Endodermal cell (in vitro differentiated cells): ENCODE measurements at regions not wholly inside any gene's neighbourhood (a gene's known extent, or its start where the extent isn't known, plus 50 kb on each side); places are given as distances from the start of the nearest gene placed in this dataset.
A peak's percentile ranks its signal among the peaks of the same experiment; 100 is the strongest.
"Not testable (repeated sequence)": the region's sequence is repeated elsewhere in the genome, so short reads cannot be mapped to it uniquely, and the experiment has no call there.

Source experiments
- DNase-seq: peaks from one replicate; pipeline ENCODE4 v3.0.0-alpha.2; 2017
- H3K27ac ChIP-seq: 2 replicates; pipeline ENCODE4 v1.5.1; 2013; ENCODE audit warnings: mild to moderate bottlenecking, low read depth, low read length, moderate library complexity
- H3K27me3 ChIP-seq: 2 replicates; pipeline ENCODE4 v1.6.1; 2013; ENCODE audit warnings: mild to moderate bottlenecking, low read length, moderate library complexity; ENCODE audit not compliant: insufficient read depth, control insufficient read depth, poor library complexity, severe bottlenecking
- H3K36me3 ChIP-seq: 2 replicates; pipeline ENCODE4 v1.7.0; 2013; ENCODE audit warnings: mild to moderate bottlenecking, low read length, moderate library complexity; ENCODE audit not compliant: control insufficient read depth, insufficient read depth
- H3K4me1 ChIP-seq: one replicate; pipeline ENCODE4 v1.7.0; 2013; ENCODE audit warnings: low read length; ENCODE audit not compliant: control insufficient read depth, insufficient read depth
- H3K4me3 ChIP-seq: 2 replicates; pipeline ENCODE4 v1.5.1; 2013; ENCODE audit warnings: mild to moderate bottlenecking, low read length, moderate library complexity
- H3K9ac ChIP-seq: 2 replicates; pipeline ENCODE4 v1.6.1; 2013; ENCODE audit warnings: mild to moderate bottlenecking, low read length, moderate library complexity; ENCODE audit not compliant: poor library complexity, severe bottlenecking; ENCODE audit errors: extremely low read depth
- H3K9me3 ChIP-seq: 2 replicates; pipeline ENCODE4 v1.6.1; 2013; ENCODE audit warnings: mild to moderate bottlenecking, low read length, moderate library complexity; ENCODE audit not compliant: control insufficient read depth
- H3K27ac Mint-ChIP-seq: 2 replicates; pipeline ENCODE4 v1.8.0; 2020; ENCODE audit warnings: mixed read lengths
- H3K27me3 Mint-ChIP-seq: 2 replicates; pipeline ENCODE4 v1.8.0; 2021; ENCODE audit warnings: mild to moderate bottlenecking, mixed read lengths; ENCODE audit not compliant: insufficient read depth
- H3K36me3 Mint-ChIP-seq: 2 replicates; pipeline ENCODE4 v1.8.0; 2020; ENCODE audit warnings: low read depth, mixed read lengths
- H3K4me1 Mint-ChIP-seq: 2 replicates; pipeline ENCODE4 v1.8.0; 2020; ENCODE audit warnings: mixed read lengths
- H3K4me3 Mint-ChIP-seq: 2 replicates; pipeline ENCODE4 v1.8.0; 2020; ENCODE audit warnings: mild to moderate bottlenecking, moderate library complexity, mixed read lengths
- H3K9me3 Mint-ChIP-seq: 2 replicates; pipeline ENCODE4 v1.8.0; 2020; ENCODE audit warnings: mild to moderate bottlenecking, mixed read lengths
- WGBS, 2 experiments: methylation state at CpG; one replicate each; pipeline versions ENCODE4 v1.1.5 to v1.1.7; 2013; ENCODE audit warnings: missing lambda C conversion rate in 2 of 2, mixed read lengths in 1 of 2; ENCODE audit not compliant: insufficient coverage in 1 of 2, insufficient read length in 1 of 2; 5-methylcytosine and 5-hydroxymethylcytosine counted together
- TF ChIP-seq, protein P1 (sequence below): fragments of 200-600 bp; sonication (generic); conservative IDR thresholded peaks from 2 replicates; pipeline ENCODE4 v1.5.0; 2021; ENCODE audit warnings: antibody characterized with exemption, mild to moderate bottlenecking

DNA sequence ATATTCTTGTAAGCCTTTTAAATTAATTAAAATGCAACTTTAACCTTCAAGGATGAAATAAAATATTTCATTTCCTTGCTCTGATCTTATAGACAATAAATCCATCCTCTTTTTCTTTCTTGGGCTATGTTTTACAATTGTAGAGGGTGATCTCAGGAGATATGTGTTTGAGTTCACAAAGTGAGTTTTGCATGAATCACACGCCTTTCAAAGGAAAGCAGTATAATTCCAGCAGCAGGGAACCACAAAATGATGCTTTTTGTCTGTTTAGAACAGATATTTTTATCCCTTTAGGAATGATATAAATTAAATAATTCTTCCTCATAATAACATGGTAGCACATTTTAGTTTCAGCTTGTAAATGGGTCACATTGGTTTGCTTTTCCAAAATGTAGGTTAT lies 191.2 kb downstream of the SEMA6D start:
- H3K9me3 ChIP-seq, result peaks cover 22% of the 10 kb centered on the region
- H3K27ac Mint-ChIP-seq, result no peak overlapping the region

DNA sequence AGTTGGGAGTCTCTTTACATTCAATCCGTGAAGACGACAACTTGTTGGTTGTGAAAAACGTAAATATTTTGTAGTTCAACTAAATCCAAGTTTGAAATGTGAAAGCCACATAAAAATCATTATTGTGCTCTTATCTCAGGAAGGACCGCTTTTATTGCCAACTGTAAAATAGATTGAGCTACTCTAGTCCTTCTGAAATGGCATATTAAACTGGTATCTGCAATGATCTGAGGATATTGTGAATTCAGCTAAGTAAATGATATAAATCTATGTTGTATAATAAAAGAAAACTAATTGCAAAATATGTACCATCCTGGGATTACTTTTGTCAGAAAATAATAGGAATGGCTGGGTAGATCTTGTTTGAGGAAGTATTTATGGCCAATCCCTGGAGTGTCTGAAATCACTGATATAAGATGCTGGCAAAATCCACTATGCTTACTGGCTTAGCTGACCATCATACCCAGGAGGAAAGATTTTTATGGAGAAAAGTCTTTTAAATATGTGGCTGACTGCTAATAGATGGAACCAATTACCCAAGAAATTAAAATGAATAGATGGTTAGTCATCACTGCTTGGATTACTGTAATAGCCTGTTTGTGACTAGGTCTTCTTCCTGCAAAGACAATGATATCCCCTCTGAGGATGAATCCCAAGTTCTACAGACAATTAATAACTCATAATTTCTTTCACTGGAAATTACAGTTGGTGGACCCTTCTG lies 191.8 kb downstream of the SEMA6D start:
- Mint-ChIP-seq H3K27me3 (no peaks in the 10 kb centered on the region), H3K27ac (no peak overlapping the region), H3K9me3 (peaks cover 15% of the 10 kb centered on the region), H3K4me3 (no peak overlapping the region), H3K36me3 (peaks cover 5% of the 10 kb centered on the region), H3K4me1 (no peaks in the 10 kb centered on the region)
- TF ChIP-seq, protein P1, sequence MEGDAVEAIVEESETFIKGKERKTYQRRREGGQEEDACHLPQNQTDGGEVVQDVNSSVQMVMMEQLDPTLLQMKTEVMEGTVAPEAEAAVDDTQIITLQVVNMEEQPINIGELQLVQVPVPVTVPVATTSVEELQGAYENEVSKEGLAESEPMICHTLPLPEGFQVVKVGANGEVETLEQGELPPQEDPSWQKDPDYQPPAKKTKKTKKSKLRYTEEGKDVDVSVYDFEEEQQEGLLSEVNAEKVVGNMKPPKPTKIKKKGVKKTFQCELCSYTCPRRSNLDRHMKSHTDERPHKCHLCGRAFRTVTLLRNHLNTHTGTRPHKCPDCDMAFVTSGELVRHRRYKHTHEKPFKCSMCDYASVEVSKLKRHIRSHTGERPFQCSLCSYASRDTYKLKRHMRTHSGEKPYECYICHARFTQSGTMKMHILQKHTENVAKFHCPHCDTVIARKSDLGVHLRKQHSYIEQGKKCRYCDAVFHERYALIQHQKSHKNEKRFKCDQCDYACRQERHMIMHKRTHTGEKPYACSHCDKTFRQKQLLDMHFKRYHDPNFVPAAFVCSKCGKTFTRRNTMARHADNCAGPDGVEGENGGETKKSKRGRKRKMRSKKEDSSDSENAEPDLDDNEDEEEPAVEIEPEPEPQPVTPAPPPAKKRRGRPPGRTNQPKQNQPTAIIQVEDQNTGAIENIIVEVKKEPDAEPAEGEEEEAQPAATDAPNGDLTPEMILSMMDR, result no peak
- H3K9ac ChIP-seq, result no peak overlapping the region
- WGBS, 2 experiments, result 93 to 100% methylated on average over 4 of the region's 4 CpGs
- no peaks in the 10 kb centered on the region for H3K36me3 ChIP-seq
- no peak overlapping the region for H3K27ac ChIP-seq
- DNase-seq, result no peak
- H3K9me3 ChIP-seq, result peaks cover 16% of the 10 kb centered on the region
- H3K4me3 ChIP-seq, result no peak overlapping the region
- H3K27me3 ChIP-seq, result no peaks in the 10 kb centered on the region
- H3K4me1 ChIP-seq, result no peaks in the 10 kb centered on the region

More for the DNA sequence above, 191.2 kb downstream of the SEMA6D start:
- Mint-ChIP-seq H3K4me3 (no peak overlapping the region), H3K36me3 (peaks cover 9% of the 10 kb centered on the region), H3K9me3 (peaks cover 21% of the 10 kb centered on the region), H3K27me3 (no peaks in the 10 kb centered on the region), H3K4me1 (no peaks in the 10 kb centered on the region)
- TF ChIP-seq, protein P1, result no peak
- no peaks in the 10 kb centered on the region for H3K4me1 ChIP-seq
- no peak overlapping the region for H3K27ac ChIP-seq
- 94% methylated on average over 1 of the region's 1 CpG; no CpG with 5 or more reads in 1 of the 2 experiments for whole genome bisulfite sequencing, 2 experiments
- H3K4me3 ChIP-seq, result no peak overlapping the region
- DNase-seq, result no peak
- H3K27me3 ChIP-seq, result no peaks in the 10 kb centered on the region
- H3K36me3 ChIP-seq, result no peaks in the 10 kb centered on the region
- H3K9ac ChIP-seq, result no peak overlapping the region

DNA sequence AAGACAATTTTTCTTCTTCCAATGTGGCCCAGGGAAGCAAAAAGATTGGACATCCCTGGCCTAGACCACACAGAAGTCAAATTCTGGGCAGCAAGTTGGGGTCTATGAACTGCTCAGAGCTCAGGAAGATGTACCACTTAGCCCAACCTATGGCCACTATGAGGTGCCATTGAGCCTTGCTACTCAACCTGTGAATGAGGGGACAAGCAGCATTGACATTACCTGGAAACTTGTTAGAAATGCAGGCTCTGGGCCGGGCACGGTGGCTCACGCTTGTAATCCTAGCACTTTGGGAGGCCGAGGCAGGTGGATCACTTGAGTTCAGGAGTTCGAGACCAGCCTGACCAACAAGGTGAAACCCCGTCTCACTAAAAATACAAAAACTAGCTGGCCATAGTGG lies 195.6 kb downstream of the SEMA6D start:
- H3K27me3 ChIP-seq, H3K4me1 ChIP-seq, H3K36me3 ChIP-seq, H3K4me3 ChIP-seq, H3K9me3 ChIP-seq, H3K27ac ChIP-seq, H3K27ac Mint-ChIP-seq, H3K9me3 Mint-ChIP-seq, H3K9ac ChIP-seq, H3K4me1 Mint-ChIP-seq, H3K27me3 Mint-ChIP-seq, H3K4me3 Mint-ChIP-seq, H3K36me3 Mint-ChIP-seq: not testable (repeated sequence)
- TF ChIP-seq, protein P1, result peak; percentile 78
- peak; percentile 82 for DNase-seq
- 80 to 83% methylated on average over 5 to 6 of the region's 6 CpGs for WGBS, 2 experiments
